SU-DHL-6 (cell line): ENCODE measurements at regions not wholly inside any gene's neighbourhood (a gene's known extent, or its start where the extent isn't known, plus 50 kb on each side); places are given as distances from the start of the nearest gene placed in this dataset.

Experiments used
- EZH2phosphoT487 ChIP-seq: fragments of 200-600 bp; sonication (generic), shearing (Covaris generic); conservative IDR thresholded peaks from 2 replicates; pipeline ENCODE4 v1.6.1; 2018; ENCODE audit warnings: mild to moderate bottlenecking, antibody characterized with exemption, low read length, moderate library complexity, mixed read lengths
- TF ChIP-seq, protein P1 (sequence below): fragments of 200-600 bp; sonication (generic); IDR thresholded peaks from one replicate; pipeline ENCODE4 v1.5.1; 2017; ENCODE audit warnings: antibody characterized with exemption, mild to moderate bottlenecking, low read length, moderate library complexity; ENCODE audit not compliant: insufficient read depth, poor library complexity, severe bottlenecking

DNA sequence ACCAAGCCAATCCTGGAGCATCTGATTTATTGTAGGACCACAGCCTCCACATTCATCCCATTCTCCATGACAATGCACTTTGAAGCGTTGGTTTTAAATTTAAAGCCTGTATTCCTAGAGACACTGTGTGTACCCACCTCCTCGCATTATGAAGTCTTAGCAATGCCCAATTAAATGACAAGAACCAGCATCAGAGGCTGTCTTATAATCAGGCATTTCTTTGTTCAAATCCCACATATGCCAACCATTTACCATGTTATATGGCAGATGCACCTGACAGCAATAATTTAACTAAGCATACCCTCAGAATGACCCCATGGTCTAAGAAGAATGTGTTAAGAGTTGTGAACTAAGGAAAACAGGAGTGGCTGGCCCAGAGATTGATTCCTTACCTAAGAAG is 188.2 kb downstream of the IPMK start:
- TF ChIP-seq, protein P1, sequence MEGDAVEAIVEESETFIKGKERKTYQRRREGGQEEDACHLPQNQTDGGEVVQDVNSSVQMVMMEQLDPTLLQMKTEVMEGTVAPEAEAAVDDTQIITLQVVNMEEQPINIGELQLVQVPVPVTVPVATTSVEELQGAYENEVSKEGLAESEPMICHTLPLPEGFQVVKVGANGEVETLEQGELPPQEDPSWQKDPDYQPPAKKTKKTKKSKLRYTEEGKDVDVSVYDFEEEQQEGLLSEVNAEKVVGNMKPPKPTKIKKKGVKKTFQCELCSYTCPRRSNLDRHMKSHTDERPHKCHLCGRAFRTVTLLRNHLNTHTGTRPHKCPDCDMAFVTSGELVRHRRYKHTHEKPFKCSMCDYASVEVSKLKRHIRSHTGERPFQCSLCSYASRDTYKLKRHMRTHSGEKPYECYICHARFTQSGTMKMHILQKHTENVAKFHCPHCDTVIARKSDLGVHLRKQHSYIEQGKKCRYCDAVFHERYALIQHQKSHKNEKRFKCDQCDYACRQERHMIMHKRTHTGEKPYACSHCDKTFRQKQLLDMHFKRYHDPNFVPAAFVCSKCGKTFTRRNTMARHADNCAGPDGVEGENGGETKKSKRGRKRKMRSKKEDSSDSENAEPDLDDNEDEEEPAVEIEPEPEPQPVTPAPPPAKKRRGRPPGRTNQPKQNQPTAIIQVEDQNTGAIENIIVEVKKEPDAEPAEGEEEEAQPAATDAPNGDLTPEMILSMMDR, result no peak
- no peak for TF ChIP-seq EZH2phosphoT487
